BE2C (cell line): ENCODE measurements at regions not wholly inside any gene's neighbourhood (a gene's known extent, or its start where the extent isn't known, plus 50 kb on each side); places are given as distances from the start of the nearest gene placed in this dataset.

Experiments used
- DNase-seq: peaks from one replicate; pipeline ENCODE4 v3.0.0-alpha.2; 2020
- H3K27me3 ChIP-seq: fragments of 250-450 bp; sonication (Bioruptor Pico); 2 replicates; pipeline ENCODE4 v1.5.1; 2020; ENCODE audit warnings: mild to moderate bottlenecking
- H3K36me3 ChIP-seq: fragments of 250-450 bp; sonication (Bioruptor Pico); 2 replicates; pipeline ENCODE4 v1.5.1; 2020; ENCODE audit warnings: mild to moderate bottlenecking
- H3K4me1 ChIP-seq: fragments of 250-450 bp; sonication (Bioruptor Pico); 2 replicates; pipeline ENCODE4 v1.5.1; 2020
- H3K4me3 ChIP-seq: 2 replicates; pipeline ENCODE4 v1.5.1; 2011; ENCODE audit warnings: low read depth, low read length
- H3K9me3 ChIP-seq: fragments of 250-450 bp; sonication (Bioruptor Pico); 2 replicates; pipeline ENCODE4 v1.5.1; 2020
- CTCF ChIP-seq: IDR thresholded peaks from 2 replicates; pipeline ENCODE4 v1.5.1; 2012; ENCODE audit warnings: mild to moderate bottlenecking, low read depth, low read length

DNA sequence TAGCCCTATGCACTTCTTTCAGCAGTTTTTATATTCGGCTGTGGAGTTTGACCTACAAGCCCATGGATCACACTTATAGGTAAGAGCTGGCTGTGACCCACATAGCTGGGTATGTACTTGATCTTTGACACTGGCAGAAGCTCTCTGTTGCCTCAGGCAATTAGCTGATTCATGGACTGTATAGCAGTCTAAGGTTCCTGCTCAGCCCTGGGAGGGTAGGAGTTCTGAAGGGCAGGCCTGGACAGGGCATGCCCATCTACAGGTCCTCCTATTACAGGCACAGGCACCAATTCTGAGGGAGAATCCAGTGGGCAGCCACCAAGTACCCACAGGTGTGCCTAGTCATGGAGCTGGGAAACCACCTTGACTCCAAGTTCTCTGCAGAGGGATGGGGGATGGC lies 301.8 kb upstream of the GALNT5 start:
- TF ChIP-seq CTCF, result no peak
- no peak for DNase-seq
- Histone ChIP-seq H3K9me3 (no peaks in the 10 kb centered on the region), H3K4me3 (no peak overlapping the region), H3K36me3 (no peaks in the 10 kb centered on the region), H3K27me3 (no peaks in the 10 kb centered on the region), H3K4me1 (no peaks in the 10 kb centered on the region)

GRCh38 chr2:156956161-156956560 lies 301.3 kb upstream of the GALNT5 start:
- no peaks in the 10 kb centered on the region for H3K4me1 ChIP-seq
- H3K4me3 ChIP-seq, result no peak overlapping the region
- DNase-seq, result no peak
- no peak for TF ChIP-seq CTCF
- no peaks in the 10 kb centered on the region for H3K9me3 ChIP-seq
- H3K27me3 ChIP-seq, result no peaks in the 10 kb centered on the region
- H3K36me3 ChIP-seq, result no peaks in the 10 kb centered on the region

DNA sequence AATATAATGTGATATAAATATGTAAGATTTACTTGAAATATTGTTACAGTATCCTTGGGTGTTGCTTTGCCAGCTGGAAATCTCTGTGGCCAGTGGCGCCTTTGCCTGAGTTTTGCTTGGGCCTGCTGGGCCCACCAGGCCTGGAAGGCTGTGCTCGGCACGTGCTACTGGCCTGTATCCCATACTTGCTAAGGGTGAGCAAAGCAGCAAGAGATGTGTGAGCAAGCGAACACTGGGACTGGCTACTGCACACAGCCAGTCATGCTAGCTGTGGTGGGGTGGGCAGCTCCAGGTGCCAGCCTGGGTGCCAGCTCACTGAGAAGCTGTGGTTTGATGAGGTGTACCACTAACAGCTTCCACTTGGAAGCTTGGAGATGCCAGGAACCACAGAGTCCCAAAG lies 299.1 kb upstream of the GALNT5 start:
- Histone ChIP-seq H3K4me1 (no peaks in the 10 kb centered on the region), H3K36me3 (no peaks in the 10 kb centered on the region), H3K9me3 (no peaks in the 10 kb centered on the region), H3K4me3 (no peak overlapping the region), H3K27me3 (no peaks in the 10 kb centered on the region)
- TF ChIP-seq CTCF, result no peak
- DNase-seq, result no peak

GRCh38 chr2:156959481-156959880 lies 298.0 kb upstream of the GALNT5 start:
- no peaks in the 10 kb centered on the region for H3K9me3 ChIP-seq
- TF ChIP-seq CTCF, result no peak
- no peak overlapping the region for H3K4me3 ChIP-seq
- H3K4me1 ChIP-seq, result no peaks in the 10 kb centered on the region
- DNase-seq, result no peak
- no peaks in the 10 kb centered on the region for H3K36me3 ChIP-seq
- H3K27me3 ChIP-seq, result no peaks in the 10 kb centered on the region

- no peaks in the 10 kb centered on the region for H3K9me3 ChIP-seq
- no peak for TF ChIP-seq CTCF
- H3K4me3 ChIP-seq, result no peak overlapping the region
- no peaks in the 10 kb centered on the region for H3K4me1 ChIP-seq
- H3K27me3 ChIP-seq, result no peaks in the 10 kb centered on the region
- no peaks in the 10 kb centered on the region for H3K36me3 ChIP-seq
- DNase-seq, result no peak
Observed at GRCh38 chr2:156982615-156983014, 274.9 kb upstream of the GALNT5 start.

- Histone ChIP-seq H3K27me3 (no peaks in the 10 kb centered on the region), H3K4me3 (no peak overlapping the region), H3K4me1 (no peaks in the 10 kb centered on the region), H3K9me3 (no peaks in the 10 kb centered on the region), H3K36me3 (no peaks in the 10 kb centered on the region)
- no peak for DNase-seq
- TF ChIP-seq CTCF, result no peak
Observed at GRCh38 chr2:156986339-156986988, 271.0 kb upstream of the GALNT5 start.
